GM23248 (cell line): ENCODE measurements at regions not wholly inside any gene's neighbourhood (a gene's known extent, or its start where the extent isn't known, plus 50 kb on each side); places are given as distances from the start of the nearest gene placed in this dataset.
A peak's percentile ranks its signal among the peaks of the same experiment; 100 is the strongest.

ENCODE experiments used
- DNase-seq: peaks from one replicate; pipeline ENCODE4 v3.0.0-alpha.2; 2015
- H2AFZ ChIP-seq: fragments of 200-600 bp; sonication (generic); 2 replicates; pipeline ENCODE4 v1.6.1; 2016; ENCODE audit warnings: antibody characterized with exemption
- H3F3A ChIP-seq: fragments of 200-600 bp; sonication (generic); 2 replicates; pipeline ENCODE4 v1.6.1; 2016; ENCODE audit warnings: mild to moderate bottlenecking, antibody characterized with exemption, mixed run types; ENCODE audit not compliant: insufficient read depth
- H3K27ac ChIP-seq: fragments of 200-600 bp; sonication (generic); 2 replicates; pipeline ENCODE4 v1.5.1; 2016; ENCODE audit warnings: mild to moderate bottlenecking
- H3K27me3 ChIP-seq: fragments of 200-600 bp; sonication (generic); replicated peaks from 2 replicates; pipeline ENCODE4 v1.6.1; 2016; ENCODE audit warnings: mild to moderate bottlenecking; ENCODE audit not compliant: insufficient read depth
- H3K36me3 ChIP-seq: fragments of 200-600 bp; sonication (generic); 2 replicates; pipeline ENCODE4 v1.6.1; 2016; ENCODE audit warnings: low read depth, mild to moderate bottlenecking
- H3K4me1 ChIP-seq: fragments of 200-600 bp; sonication (generic); 2 replicates; pipeline ENCODE4 v1.6.1; 2016; ENCODE audit warnings: mild to moderate bottlenecking; ENCODE audit not compliant: insufficient read depth
- H3K4me2 ChIP-seq: fragments of 200-600 bp; sonication (generic); one replicate; pipeline ENCODE4 v1.6.1; 2016; ENCODE audit warnings: mild to moderate bottlenecking; ENCODE audit not compliant: unreplicated experiment
- H3K4me3 ChIP-seq: fragments of 200-600 bp; sonication (generic); 2 replicates; pipeline ENCODE4 v1.5.1; 2016; ENCODE audit warnings: mild to moderate bottlenecking
- H3K79me2 ChIP-seq: fragments of 200-600 bp; sonication (generic); 2 replicates; pipeline ENCODE4 v1.6.1; 2016; ENCODE audit warnings: mild to moderate bottlenecking; ENCODE audit not compliant: insufficient read depth
- H3K9ac ChIP-seq: fragments of 200-600 bp; sonication (generic); 2 replicates; pipeline ENCODE4 v1.6.1; 2016; ENCODE audit warnings: mild to moderate bottlenecking
- H3K9me2 ChIP-seq: fragments of 200-600 bp; sonication (generic); 2 replicates; pipeline ENCODE4 v1.6.1; 2016; ENCODE audit warnings: mixed run types, mild to moderate bottlenecking, moderate library complexity; ENCODE audit not compliant: insufficient read depth
- H3K9me3 ChIP-seq: fragments of 200-600 bp; sonication (generic); one replicate; pipeline ENCODE4 v1.6.1; 2017; ENCODE audit warnings: low read depth
- H4K20me1 ChIP-seq: fragments of 200-600 bp; sonication (generic); 2 replicates; pipeline ENCODE4 v1.6.0; 2016; ENCODE audit not compliant: insufficient read depth
- EZH2 ChIP-seq: fragments of 200-600 bp; sonication (generic); IDR thresholded peaks from 2 replicates; pipeline ENCODE4 v1.6.1; 2018; ENCODE audit warnings: antibody characterized with exemption, mild to moderate bottlenecking; ENCODE audit not compliant: insufficient read depth, poor library complexity, severe bottlenecking
- EZH2phosphoT487 ChIP-seq: fragments of 200-600 bp; sonication (generic); IDR thresholded peaks from 2 replicates; pipeline ENCODE4 v1.6.1; 2018; ENCODE audit warnings: antibody characterized with exemption, moderate library complexity, mild to moderate bottlenecking, low read depth; ENCODE audit not compliant: insufficient read depth
- WGBS, 2 experiments: methylation state at CpG; one replicate each; pipeline ENCODE4 v1.1.6; 2015 to 2017; ENCODE audit warnings: low lambda C conversion rate in 2 of 2, low coverage in 1 of 2; ENCODE audit errors: missing lambda C conversion rate in 2 of 2; 5-methylcytosine and 5-hydroxymethylcytosine counted together
- in situ Hi-C: fragments of 300-500 bp; cut with MboI; formaldehyde crosslinking; loops from 2 replicates; pipeline ENCODE4 v1.15.0; 2020

DNA sequence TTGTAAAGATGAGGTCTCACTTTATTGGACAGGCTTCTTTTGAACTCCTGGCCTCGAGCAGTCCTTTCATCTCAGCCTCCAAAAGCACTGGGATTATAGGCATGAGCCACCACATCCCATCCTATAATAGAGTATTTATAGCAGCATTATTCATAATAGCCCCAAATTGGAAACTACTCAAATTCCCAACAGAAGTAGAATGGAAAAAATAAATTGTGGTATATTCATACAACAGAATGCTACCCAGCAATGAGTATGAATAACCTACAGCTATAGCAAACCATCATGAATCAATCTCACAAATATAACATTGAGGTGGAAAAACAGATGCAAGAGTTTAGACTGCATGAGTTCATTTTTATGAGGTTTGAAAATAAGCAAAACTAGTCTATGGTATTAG, 84.8 kb upstream of the BTBD3 start:
- H3K27ac ChIP-seq = no peak overlapping the region
- DNase-seq = no peak
- H3F3A ChIP-seq = no peaks in the 10 kb centered on the region
- WGBS, 2 experiments = 0% methylated on average over 1 of the region's 1 CpG
- TF ChIP-seq EZH2phosphoT487 (no peak), EZH2 (no peak)
- no peaks in the 10 kb centered on the region for H4K20me1 ChIP-seq
- H3K9ac ChIP-seq = no peak overlapping the region
- no peak overlapping the region for H3K4me3 ChIP-seq
- H2AFZ ChIP-seq = no peak overlapping the region
- no peaks in the 10 kb centered on the region for H3K79me2 ChIP-seq
- H3K27me3 ChIP-seq = peaks cover 4% of the 10 kb centered on the region; the same call in 1 of the 2 replicates
- in situ Hi-C loops = no loop called here
- H3K4me2 ChIP-seq = no peak overlapping the region
- H3K4me1 ChIP-seq = no peaks in the 10 kb centered on the region
- H3K36me3 ChIP-seq = no peaks in the 10 kb centered on the region
- H3K9me3 ChIP-seq = no peaks in the 10 kb centered on the region
- H3K9me2 ChIP-seq = no peaks in the 10 kb centered on the region

DNA sequence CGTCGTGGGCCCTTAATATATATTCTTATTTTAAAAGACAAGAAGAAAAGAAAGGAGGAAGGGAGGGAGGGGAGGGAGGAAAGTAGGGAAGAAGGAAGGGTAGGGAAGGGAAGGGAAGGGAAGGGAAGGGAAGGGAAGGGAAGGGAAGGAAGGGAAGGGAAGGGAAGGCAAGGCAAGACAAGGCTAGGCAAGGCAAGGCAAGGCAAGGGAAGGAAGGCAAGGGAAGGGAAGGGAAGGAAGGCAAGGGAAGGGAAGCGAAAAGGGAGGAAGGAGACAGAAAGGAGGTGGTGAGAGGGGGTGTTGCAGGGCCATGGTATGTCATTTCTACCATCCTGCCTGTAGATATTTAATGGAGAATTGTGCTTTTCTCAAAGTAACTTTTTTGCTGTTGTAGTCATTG, 83.9 kb upstream of the BTBD3 start:
- no peaks in the 10 kb centered on the region for H3K79me2 ChIP-seq
- no peaks in the 10 kb centered on the region for H3K36me3 ChIP-seq
- TF ChIP-seq EZH2 (no peak), EZH2phosphoT487 (no peak)
- 32 to 44% methylated on average over 3 of the region's 3 CpGs for WGBS, 2 experiments
- in situ Hi-C loops = no loop called here
- H4K20me1 ChIP-seq = no peaks in the 10 kb centered on the region
- no peaks in the 10 kb centered on the region for H3K9me3 ChIP-seq
- H3K4me1 ChIP-seq = no peaks in the 10 kb centered on the region
- no peak for DNase-seq
- no peaks in the 10 kb centered on the region for H3K9me2 ChIP-seq
- no peak overlapping the region for H3K9ac ChIP-seq
- no peak overlapping the region for H2AFZ ChIP-seq
- H3K27ac ChIP-seq = no peak overlapping the region
- H3F3A ChIP-seq = no peaks in the 10 kb centered on the region
- H3K4me3 ChIP-seq = no peak overlapping the region
- H3K27me3 ChIP-seq = peaks cover 4% of the 10 kb centered on the region; the same call in 1 of the 2 replicates
- H3K4me2 ChIP-seq = no peak overlapping the region

DNA sequence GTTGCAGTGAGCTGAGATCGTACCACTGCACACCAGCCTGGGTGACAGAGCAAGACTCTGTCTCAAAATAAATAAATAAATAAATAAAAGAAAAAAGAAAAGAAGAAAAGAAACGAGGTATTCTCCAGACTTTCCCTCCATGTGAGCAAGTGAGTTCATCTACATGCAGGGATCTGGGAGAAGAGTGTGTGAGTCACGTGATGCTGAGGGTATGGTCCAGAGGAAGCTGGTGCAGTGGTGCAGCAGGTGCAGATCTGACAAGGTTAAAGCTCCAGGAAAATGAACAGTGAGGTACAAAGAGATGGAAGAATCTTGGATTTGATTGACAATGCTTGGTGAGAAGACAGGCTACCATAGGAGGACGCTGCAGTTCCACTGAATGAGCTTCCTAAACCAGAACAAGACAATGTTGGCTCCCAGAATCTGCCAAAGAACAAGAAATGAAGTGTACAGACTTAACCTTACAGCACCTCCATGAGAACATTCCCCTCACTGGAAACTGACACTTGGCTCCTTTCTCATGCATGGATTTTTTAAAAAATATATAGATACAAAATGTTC, 79.5 kb upstream of the BTBD3 start:
- Histone ChIP-seq H3K4me2 (no peak overlapping the region), H3K4me1 (no peaks in the 10 kb centered on the region), H3K9ac (no peak overlapping the region), H3K9me3 (no peaks in the 10 kb centered on the region), H3F3A (no peaks in the 10 kb centered on the region), H3K27ac (no peak overlapping the region), H3K27me3 (peaks cover 4% of the 10 kb centered on the region; the same call in 1 of the 2 replicates), H3K36me3 (no peaks in the 10 kb centered on the region), H2AFZ (no peak overlapping the region), H4K20me1 (no peaks in the 10 kb centered on the region), H3K4me3 (no peak overlapping the region), H3K79me2 (no peaks in the 10 kb centered on the region), H3K9me2 (no peaks in the 10 kb centered on the region)
- TF ChIP-seq EZH2phosphoT487 = no peak
- no peak for TF ChIP-seq EZH2
- in situ Hi-C loops = no loop called here
- no peak for DNase-seq
- 24 to 29% methylated on average over 4 of the region's 4 CpGs for WGBS, 2 experiments

DNA sequence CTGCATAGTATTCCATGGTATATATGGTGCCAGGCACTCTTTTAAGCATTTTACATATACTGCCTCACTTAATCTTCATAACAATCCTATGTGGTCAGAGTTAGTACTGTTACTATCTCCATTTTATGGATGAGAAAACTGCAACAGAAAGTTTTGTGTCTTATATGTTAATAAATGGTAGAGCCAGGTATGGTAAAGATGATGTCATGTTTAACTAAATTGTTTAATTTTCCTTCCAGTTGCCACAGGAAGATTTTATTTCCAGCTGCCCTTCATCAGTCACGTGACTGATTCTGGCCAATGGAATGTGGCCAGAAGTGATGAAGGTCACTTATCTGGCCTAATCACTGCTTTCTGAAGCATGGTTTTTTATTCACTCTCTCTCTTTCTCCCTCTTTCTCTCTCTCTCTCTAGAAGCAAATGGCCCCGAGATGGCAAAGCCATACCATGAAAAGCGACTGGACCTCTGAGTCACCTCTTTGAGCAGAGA, 75.7 kb upstream of the BTBD3 start:
- in situ Hi-C loops = no loop called here
- TF ChIP-seq EZH2 = no peak
- TF ChIP-seq EZH2phosphoT487 = no peak

More for the DNA sequence above, 75.7 kb upstream of the BTBD3 start:
- Histone ChIP-seq H3K4me3 (no peak overlapping the region), H3K9me3 (no peaks in the 10 kb centered on the region), H2AFZ (no peak overlapping the region), H3K27ac (no peak overlapping the region), H4K20me1 (no peaks in the 10 kb centered on the region), H3F3A (peaks cover 19% of the 10 kb centered on the region), H3K79me2 (no peaks in the 10 kb centered on the region), H3K4me2 (no peak overlapping the region), H3K9me2 (no peaks in the 10 kb centered on the region), H3K27me3 (no peaks in the 10 kb centered on the region), H3K9ac (no peak overlapping the region), H3K4me1 (peaks cover 19% of the 10 kb centered on the region), H3K36me3 (no peaks in the 10 kb centered on the region)
- peak; percentile 16 for DNase-seq
- WGBS, 2 experiments = 50% methylated on average over 3 of the region's 3 CpGs
